HG03060 (cell line): ENCODE measurements at regions not wholly inside any gene's neighbourhood (a gene's known extent, or its start where the extent isn't known, plus 50 kb on each side); places are given as distances from the start of the nearest gene placed in this dataset.
A peak's percentile ranks its signal among the peaks of the same experiment; 100 is the strongest.
"Not testable (repeated sequence)": the region's sequence is repeated elsewhere in the genome, so short reads cannot be mapped to it uniquely, and the experiment has no call there.

Experiments used
- ATAC-seq: cut with Tn5 transposase; IDR thresholded peaks from one replicate; pipeline ENCODE4 v1.9.1; 2021; ENCODE audit warnings: low read depth, moderate number of reproducible peaks; ENCODE audit not compliant: unreplicated experiment

DNA sequence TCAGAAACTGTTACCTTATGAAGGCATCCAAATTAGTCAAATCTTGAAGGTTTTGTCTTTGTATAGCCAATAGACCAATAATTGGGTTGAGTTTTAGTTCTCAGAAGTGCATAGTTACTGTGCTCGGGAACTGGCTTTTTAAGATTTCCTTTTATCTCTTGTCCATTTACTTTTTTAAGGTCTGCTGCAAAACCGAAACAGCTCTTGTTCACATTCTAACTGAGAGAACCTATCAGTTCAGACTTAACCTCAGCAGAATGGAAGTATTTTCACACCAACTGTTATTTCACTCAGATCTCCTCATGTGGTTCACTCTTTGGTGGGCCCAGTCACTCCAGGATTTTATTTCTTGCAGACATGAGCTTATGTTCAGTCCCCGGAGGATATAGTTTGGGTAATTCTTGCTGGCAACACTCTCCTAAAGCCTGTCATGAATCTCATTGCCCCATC, 55.5 kb downstream of the TPBG start:
- ATAC-seq, result peak; percentile 38

GRCh38 chr6:82419859-82420258, 56.2 kb downstream of the TPBG start:
- no peak for ATAC-seq

- no peak for ATAC-seq
Measured at GRCh38 chr6:82430611-82431010, 67.0 kb downstream of the TPBG start.

- ATAC-seq, result no peak
Measured at GRCh38 chr6:82436740-82437139, 73.1 kb downstream of the TPBG start.

GRCh38 chr6:82437701-82438100, 74.1 kb downstream of the TPBG start:
- ATAC-seq, result no peak

- ATAC-seq, result no peak
Measured at GRCh38 chr6:82441047-82441855, 77.6 kb downstream of the TPBG start.

DNA sequence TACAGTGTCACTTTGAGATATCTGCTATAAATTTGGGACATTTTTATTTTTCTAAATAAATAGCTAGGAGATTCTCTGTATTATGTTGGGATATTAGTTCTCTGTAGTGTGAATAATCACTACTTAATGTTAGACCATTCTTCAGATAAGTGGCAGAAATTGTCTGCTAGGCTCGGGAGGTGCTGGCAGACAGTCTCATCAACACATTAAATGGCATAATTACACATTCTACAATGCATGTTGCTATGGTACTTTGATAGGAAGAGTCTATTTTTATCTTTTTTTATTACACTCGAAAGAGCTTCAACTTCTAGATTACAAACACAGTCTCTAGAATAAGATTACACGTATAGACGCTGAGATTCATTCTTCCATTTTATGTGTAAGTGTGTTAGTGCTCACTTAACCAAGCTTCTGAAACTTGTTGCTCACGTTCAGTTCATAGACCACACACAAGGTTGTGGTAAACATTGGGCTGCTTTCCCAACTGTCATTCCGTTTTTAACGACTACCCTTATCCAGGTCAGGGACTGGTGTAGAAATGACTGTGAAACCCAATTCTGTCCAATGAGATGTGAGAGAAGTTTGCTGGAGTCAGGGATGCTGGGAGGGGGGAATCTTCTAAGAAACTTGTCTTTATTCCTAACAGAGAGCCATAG, 78.6 kb downstream of the TPBG start:
- no peak for ATAC-seq

DNA sequence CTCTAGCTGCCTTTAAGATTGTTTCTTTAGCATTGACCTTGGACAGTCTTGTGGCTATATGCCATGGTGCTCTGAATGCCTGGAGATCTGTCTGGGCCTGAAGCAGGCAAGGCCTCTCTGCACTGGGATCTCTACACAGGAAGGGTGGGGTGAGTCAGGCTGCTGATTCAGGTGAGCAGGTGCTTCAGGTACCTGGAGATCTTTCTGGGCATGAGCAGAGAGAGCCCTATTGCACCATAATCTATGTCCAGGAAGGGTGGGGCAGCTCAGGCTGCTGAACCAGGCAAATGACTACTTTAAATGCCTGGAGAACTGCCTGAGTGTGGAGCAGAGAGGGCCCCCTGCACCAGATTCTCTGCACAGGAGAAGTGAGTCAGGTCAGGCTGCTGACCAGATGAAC, 94.5 kb downstream of the TPBG start:
- ATAC-seq, result no peak

- ATAC-seq, result no peak
Measured at GRCh38 chr6:82458705-82459104, 95.1 kb downstream of the TPBG start.

DNA sequence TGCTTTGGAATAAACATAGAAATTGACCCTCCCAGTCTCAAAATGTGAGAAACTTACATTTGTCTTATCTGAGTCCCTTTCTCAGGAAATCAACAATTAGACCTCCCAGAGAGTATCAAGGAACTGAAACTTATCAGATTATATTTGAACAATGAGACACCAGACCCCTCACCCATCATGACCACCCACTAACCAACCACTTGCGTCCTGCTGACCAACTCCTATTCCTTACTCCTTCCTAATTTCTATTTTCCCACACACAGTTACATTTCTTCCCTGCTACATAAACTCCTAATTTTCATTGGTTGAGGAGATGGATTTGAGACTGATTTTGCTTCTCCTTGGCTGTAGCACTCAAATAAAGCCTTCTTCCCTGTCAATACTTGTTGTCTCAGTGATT, 97.9 kb downstream of the TPBG start:
- no peak for ATAC-seq

- no peak for ATAC-seq
Measured at GRCh38 chr6:82467338-82467737, 103.7 kb downstream of the TPBG start.

GRCh38 chr6:82470123-82470522, 106.5 kb downstream of the TPBG start:
- ATAC-seq, result not testable (repeated sequence)

DNA sequence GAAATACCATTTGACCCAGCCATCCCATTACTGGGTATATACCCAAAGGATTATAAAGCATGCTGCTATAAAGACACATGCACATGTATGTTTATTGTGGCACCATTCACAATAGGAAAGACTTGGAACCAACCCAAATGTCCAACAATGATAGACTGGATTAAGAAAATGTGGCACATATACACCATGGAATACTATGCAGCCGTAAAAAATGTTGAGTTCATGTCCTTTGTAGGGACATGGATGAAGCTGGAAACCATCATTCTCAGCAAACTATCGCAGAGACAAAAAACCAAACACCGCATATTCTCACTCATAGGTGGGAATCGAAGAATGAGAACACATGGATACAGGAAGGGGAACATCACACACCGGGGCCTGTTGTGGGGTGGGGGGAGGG, 111.5 kb downstream of the TPBG start:
- not testable (repeated sequence) for ATAC-seq

- no peak for ATAC-seq
Measured at GRCh38 chr6:82484001-82484400, 120.4 kb downstream of the TPBG start.

DNA sequence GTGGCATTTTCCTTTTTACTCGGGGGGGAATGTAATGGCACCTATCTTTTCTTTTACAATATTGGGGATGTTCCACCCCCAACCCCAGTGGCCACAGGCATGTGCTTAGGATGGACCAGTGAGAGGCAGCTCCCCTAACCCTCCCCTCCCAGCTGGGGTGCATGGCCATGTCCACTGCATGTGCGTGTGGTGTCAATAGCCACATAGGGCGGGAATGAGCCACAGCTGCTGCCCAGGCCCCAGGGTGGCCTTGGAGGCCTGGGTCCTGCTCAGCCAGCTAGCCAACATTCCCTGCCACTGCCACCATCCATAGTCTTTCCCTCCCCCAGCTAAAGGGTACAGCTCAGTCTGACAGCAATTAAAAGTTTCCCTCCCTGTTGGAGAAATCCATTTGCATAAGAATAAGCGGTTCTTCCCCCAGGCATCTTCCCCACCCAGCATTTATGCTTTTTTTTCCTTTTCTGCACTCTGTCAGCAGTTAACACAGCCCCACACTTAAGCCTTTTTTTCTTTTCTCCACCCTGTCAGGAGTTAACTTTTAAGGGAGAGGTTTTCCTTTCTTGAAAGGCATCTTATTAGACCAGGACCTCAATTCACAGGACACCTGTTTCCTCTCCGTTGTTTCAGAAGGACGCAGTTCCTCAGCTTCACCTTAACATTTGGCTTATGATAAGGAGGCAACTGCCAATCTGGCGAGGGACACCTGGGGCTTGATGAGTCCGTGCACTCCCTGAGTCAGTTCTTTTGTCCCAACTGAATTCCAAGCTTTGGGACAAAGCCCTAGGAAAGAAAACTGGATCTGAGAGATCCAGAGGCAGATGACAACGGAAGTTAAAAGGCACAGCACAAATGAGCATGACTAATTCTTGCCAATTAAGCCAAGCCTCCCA, 121.4 kb downstream of the TPBG start:
- no peak for ATAC-seq

- no peak for ATAC-seq
Measured at GRCh38 chr6:82487895-82488294, 124.3 kb downstream of the TPBG start.

DNA sequence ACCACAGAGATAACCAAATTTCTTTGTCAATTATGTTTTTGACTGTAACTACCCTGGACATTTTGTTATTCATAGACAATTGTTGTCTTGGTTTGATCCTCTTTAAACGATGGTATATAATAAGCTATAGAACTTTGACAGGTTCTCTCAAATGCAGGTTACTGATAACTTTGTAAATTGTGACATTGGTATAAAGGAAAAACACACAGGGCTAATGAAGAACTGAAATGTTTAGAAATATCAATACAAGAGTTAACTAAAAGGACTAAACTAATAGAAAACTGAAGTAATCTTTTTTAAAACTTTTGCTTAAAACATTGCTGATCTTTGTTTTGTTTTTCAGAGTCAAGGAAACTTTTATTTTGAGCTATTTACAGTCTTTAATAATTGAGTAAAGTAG, 124.8 kb downstream of the TPBG start:
- ATAC-seq, result no peak

GRCh38 chr6:82492134-82492533, 128.5 kb downstream of the TPBG start:
- no peak for ATAC-seq

- ATAC-seq, result no peak
Measured at GRCh38 chr6:82493467-82493866, 129.8 kb downstream of the TPBG start.

- no peak for ATAC-seq
Measured at GRCh38 chr6:82494367-82494766, 130.8 kb downstream of the TPBG start.

- ATAC-seq, result not testable (repeated sequence)
Measured at GRCh38 chr6:82501901-82502300, 138.3 kb downstream of the TPBG start.
